Parathyroid adenoma (tissue), 2 donors: ENCODE measurements at regions not wholly inside any gene's neighbourhood (a gene's known extent, or its start where the extent isn't known, plus 50 kb on each side); places are given as distances from the start of the nearest gene placed in this dataset.

Source experiments
- H2AFZ ChIP-seq: fragments of 300-600 bp; sonication (generic); one replicate; pipeline ENCODE4 v1.7.0; 2017; ENCODE audit warnings: antibody characterized with exemption, mild to moderate bottlenecking
- H3K27ac ChIP-seq: fragments of 300-600 bp; sonication (generic); one replicate; pipeline ENCODE4 v1.7.0; 2017
- H3K27me3 ChIP-seq: fragments of 300-600 bp; sonication (generic); one replicate; pipeline ENCODE4 v1.7.0; 2017; ENCODE audit warnings: low read length; ENCODE audit not compliant: control insufficient read depth, insufficient read depth
- H3K36me3 ChIP-seq: fragments of 300-600 bp; sonication (generic); one replicate; pipeline ENCODE4 v1.7.0; 2017; ENCODE audit warnings: low read length; ENCODE audit not compliant: control insufficient read depth, insufficient read depth
- H3K4me1 ChIP-seq: fragments of 300-600 bp; sonication (generic); one replicate; pipeline ENCODE4 v1.7.0; 2017; ENCODE audit warnings: control low read depth
- H3K4me2 ChIP-seq: fragments of 300-600 bp; sonication (generic); one replicate; pipeline ENCODE4 v1.7.0; 2017; ENCODE audit warnings: low read length
- H3K4me3 ChIP-seq: fragments of 300-600 bp; sonication (generic); one replicate; pipeline ENCODE4 v1.7.0; 2017; ENCODE audit warnings: low read depth, low read length
- H3K79me2 ChIP-seq: fragments of 300-600 bp; sonication (generic); one replicate; pipeline ENCODE4 v1.7.0; 2017; ENCODE audit warnings: control low read depth
- H3K9ac ChIP-seq: fragments of 300-600 bp; sonication (generic); one replicate; pipeline ENCODE4 v1.7.0; 2017; ENCODE audit warnings: mild to moderate bottlenecking
- H3K9me3 ChIP-seq: fragments of 300-600 bp; sonication (generic); one replicate; pipeline ENCODE4 v1.7.0; 2017; ENCODE audit warnings: low read length; ENCODE audit not compliant: control insufficient read depth
- TF ChIP-seq, protein P1 (sequence below): fragments of 300-600 bp; sonication (generic); IDR thresholded peaks from one replicate; pipeline ENCODE4 v1.7.0; 2017; ENCODE audit warnings: antibody characterized with exemption, mild to moderate bottlenecking
- donor health status: primary hyperparathyroidism.

DNA sequence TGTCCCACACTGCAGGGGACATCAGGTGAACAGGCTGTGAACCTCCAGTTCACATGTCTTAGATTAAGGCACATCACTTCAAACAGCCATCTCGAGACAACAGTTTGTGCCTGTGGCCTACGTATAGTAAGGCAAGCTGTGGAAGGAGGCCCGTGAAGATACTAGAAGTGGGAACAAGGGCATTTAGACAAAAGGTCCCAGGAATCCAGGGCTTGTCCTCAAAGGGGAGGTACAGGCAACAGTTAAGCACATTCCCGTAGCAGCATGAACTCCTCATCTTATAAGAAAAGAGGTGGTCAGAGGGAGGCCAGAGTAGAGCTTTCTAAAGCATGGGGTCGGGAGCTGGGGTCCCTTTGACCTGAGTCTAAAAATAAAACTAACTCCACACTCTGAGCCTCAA is 122.5 kb upstream of the TRPM3 start:
- H3K27ac ChIP-seq: no peak overlapping the region
- no peak overlapping the region for H3K4me3 ChIP-seq
- TF ChIP-seq, protein P1, sequence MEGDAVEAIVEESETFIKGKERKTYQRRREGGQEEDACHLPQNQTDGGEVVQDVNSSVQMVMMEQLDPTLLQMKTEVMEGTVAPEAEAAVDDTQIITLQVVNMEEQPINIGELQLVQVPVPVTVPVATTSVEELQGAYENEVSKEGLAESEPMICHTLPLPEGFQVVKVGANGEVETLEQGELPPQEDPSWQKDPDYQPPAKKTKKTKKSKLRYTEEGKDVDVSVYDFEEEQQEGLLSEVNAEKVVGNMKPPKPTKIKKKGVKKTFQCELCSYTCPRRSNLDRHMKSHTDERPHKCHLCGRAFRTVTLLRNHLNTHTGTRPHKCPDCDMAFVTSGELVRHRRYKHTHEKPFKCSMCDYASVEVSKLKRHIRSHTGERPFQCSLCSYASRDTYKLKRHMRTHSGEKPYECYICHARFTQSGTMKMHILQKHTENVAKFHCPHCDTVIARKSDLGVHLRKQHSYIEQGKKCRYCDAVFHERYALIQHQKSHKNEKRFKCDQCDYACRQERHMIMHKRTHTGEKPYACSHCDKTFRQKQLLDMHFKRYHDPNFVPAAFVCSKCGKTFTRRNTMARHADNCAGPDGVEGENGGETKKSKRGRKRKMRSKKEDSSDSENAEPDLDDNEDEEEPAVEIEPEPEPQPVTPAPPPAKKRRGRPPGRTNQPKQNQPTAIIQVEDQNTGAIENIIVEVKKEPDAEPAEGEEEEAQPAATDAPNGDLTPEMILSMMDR: no peak
- no peaks in the 10 kb centered on the region for H3K27me3 ChIP-seq
- H3K4me1 ChIP-seq: no peaks in the 10 kb centered on the region
- H3K79me2 ChIP-seq: no peaks in the 10 kb centered on the region
- no peaks in the 10 kb centered on the region for H3K9me3 ChIP-seq
- H3K9ac ChIP-seq: no peak overlapping the region
- no peak overlapping the region for H2AFZ ChIP-seq
- no peak overlapping the region for H3K4me2 ChIP-seq
- H3K36me3 ChIP-seq: no peaks in the 10 kb centered on the region

DNA sequence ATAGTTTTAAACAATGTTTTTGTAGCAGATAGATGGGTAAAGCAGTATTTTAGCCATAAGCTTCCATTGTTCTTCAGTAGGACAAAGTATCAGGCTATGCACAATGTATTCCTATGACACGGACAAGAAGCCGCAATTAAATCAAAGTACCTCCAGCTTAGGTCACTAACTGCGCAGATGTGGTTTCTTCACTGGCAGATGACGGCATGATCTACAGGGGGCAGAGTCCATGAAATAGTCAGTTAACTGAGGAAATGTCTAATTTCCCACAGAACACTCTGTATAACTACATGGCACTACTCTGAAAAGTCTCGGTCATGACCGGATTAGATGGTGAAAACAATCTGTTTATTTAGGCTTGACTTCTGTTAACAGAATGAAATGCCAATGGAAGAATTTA is 120.7 kb upstream of the TRPM3 start:
- H3K9ac ChIP-seq: no peak overlapping the region
- no peaks in the 10 kb centered on the region for H3K36me3 ChIP-seq
- H3K4me2 ChIP-seq: no peak overlapping the region
- no peak overlapping the region for H3K27ac ChIP-seq
- H3K4me1 ChIP-seq: no peaks in the 10 kb centered on the region
- H3K4me3 ChIP-seq: no peak overlapping the region
- H3K27me3 ChIP-seq: no peaks in the 10 kb centered on the region
- TF ChIP-seq, protein P1: no peak
- H3K79me2 ChIP-seq: no peaks in the 10 kb centered on the region
- no peak overlapping the region for H2AFZ ChIP-seq
- no peaks in the 10 kb centered on the region for H3K9me3 ChIP-seq

GRCh38 chr9:71237051-71237450 is 115.6 kb upstream of the TRPM3 start:
- TF ChIP-seq, protein P1: no peak
- no peak overlapping the region for H2AFZ ChIP-seq
- H3K27me3 ChIP-seq: no peaks in the 10 kb centered on the region
- no peak overlapping the region for H3K27ac ChIP-seq
- no peak overlapping the region for H3K4me3 ChIP-seq
- H3K36me3 ChIP-seq: no peaks in the 10 kb centered on the region
- H3K79me2 ChIP-seq: no peaks in the 10 kb centered on the region
- no peaks in the 10 kb centered on the region for H3K9me3 ChIP-seq
- H3K9ac ChIP-seq: no peak overlapping the region
- no peaks in the 10 kb centered on the region for H3K4me1 ChIP-seq
- H3K4me2 ChIP-seq: no peak overlapping the region

- Histone ChIP-seq H3K79me2 (no peaks in the 10 kb centered on the region), H3K27me3 (peaks cover 3% of the 10 kb centered on the region), H3K36me3 (no peaks in the 10 kb centered on the region), H3K4me1 (no peaks in the 10 kb centered on the region), H3K4me3 (no peak overlapping the region), H2AFZ (no peak overlapping the region), H3K4me2 (no peak overlapping the region), H3K9ac (no peak overlapping the region), H3K27ac (no peak overlapping the region), H3K9me3 (no peaks in the 10 kb centered on the region)
- TF ChIP-seq, protein P1: no peak
Measured at GRCh38 chr9:71233646-71234045, 112.2 kb upstream of the TRPM3 start.

DNA sequence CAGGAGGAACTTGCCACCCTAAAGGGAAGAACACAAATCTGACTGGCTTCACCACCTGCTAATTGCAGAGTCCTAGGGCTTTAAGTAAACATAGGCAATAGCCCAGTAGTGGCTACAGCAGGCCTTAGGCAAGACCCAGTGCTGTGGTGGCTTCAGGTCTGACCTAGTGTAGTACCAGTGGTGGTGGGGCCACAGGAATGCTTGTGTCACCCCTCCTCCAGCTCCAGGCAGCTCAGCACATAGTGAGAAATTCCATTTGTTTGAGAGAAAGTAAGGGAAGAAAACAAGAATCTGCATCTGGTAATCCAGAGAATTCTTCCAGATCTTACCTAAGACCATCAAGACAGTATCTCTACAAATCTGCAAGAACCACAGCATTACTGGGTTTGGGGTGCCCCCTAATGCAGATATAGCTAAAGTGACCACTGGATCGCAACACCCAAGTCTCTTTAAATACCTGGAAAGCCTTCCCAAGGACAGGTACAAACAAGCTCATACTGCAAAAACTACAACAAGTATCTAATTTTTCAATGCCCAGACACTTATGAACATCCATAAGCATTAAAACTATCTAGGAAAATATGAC is 102.6 kb upstream of the TRPM3 start:
- Histone ChIP-seq H3K4me3 (no peak overlapping the region), H3K4me1 (no peaks in the 10 kb centered on the region), H3K9ac (no peak overlapping the region), H2AFZ (no peak overlapping the region), H3K36me3 (no peaks in the 10 kb centered on the region), H3K9me3 (no peaks in the 10 kb centered on the region), H3K27me3 (no peaks in the 10 kb centered on the region), H3K4me2 (no peak overlapping the region), H3K79me2 (no peaks in the 10 kb centered on the region), H3K27ac (no peak overlapping the region)
- TF ChIP-seq, protein P1: no peak
